HG03565 (cell line): ENCODE measurements at regions not wholly inside any gene's neighbourhood (a gene's known extent, or its start where the extent isn't known, plus 50 kb on each side); places are given as distances from the start of the nearest gene placed in this dataset.

Source experiments
- ATAC-seq: cut with Tn5 transposase; IDR thresholded peaks from one replicate; pipeline ENCODE4 v1.9.1; 2021; ENCODE audit warnings: mild to moderate bottlenecking, moderate library complexity; ENCODE audit not compliant: unreplicated experiment

GRCh38 chr13:50099473-50099872 is 84.2 kb downstream of the KCNRG start:
- no peak for ATAC-seq

DNA sequence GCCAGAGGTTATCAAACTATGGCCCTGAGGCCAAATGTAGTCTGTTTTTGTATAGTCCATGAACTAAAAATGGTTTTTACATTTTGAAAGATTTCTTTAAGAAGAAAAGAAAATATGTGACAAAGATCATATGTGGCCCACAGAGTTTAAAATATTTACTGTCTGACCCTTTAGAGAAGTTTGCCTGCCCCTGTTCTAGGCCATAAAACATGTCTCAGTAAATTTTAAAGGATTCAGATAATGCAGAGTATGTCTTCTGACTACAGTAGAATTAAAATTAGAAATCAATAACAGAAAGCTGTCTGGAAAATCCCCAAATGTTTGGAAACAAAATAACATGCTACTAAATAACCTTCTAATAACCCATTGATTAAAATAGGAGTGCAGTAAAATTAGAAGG is 86.3 kb downstream of the KCNRG start:
- no peak for ATAC-seq

DNA sequence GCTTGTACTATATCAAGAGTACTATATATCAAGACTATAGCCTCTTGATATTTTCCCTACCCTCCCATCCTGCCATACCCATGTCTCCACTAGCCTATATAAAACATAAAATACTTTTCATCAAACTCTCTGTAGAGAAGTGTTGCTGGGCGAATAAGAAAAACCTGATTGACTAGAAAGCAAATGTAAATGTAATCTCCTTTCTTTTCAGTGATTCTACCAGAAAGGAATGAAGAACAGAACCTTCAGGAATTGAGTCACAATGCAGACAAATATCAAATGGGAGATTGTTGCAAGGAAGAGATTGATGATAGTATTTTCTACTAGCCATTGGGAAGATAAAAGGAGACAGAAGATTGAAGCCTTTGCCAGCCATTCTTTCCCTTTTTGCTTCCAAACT is 89.2 kb downstream of the KCNRG start:
- no peak for ATAC-seq

- peak; percentile 85 for ATAC-seq
Observed at GRCh38 chr13:50106559-50106958, 91.3 kb downstream of the KCNRG start.

GRCh38 chr13:50107205-50107604 is 92.0 kb downstream of the KCNRG start:
- no peak for ATAC-seq

- no peak for ATAC-seq
Observed at GRCh38 chr13:50114961-50115360, 99.7 kb downstream of the KCNRG start.

DNA sequence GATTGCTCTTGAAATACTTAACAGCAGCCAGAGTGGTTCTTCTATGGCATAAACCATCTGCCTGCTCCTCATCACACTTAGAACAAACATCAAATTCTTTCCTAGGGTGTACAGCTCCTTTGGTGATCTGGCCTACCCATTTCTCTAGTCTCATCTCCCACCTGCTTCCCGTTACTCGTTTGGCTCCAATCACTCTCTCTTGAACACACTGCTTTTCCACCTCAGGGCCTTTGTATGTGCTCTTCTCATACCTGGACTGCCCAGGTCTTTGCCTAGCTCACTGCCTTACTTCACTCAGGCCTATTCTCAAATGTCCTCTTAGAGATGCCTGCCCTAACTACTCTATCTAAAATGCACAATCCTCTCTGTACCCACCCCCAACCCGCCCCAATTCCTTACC is 100.5 kb downstream of the KCNRG start:
- ATAC-seq: no peak

DNA sequence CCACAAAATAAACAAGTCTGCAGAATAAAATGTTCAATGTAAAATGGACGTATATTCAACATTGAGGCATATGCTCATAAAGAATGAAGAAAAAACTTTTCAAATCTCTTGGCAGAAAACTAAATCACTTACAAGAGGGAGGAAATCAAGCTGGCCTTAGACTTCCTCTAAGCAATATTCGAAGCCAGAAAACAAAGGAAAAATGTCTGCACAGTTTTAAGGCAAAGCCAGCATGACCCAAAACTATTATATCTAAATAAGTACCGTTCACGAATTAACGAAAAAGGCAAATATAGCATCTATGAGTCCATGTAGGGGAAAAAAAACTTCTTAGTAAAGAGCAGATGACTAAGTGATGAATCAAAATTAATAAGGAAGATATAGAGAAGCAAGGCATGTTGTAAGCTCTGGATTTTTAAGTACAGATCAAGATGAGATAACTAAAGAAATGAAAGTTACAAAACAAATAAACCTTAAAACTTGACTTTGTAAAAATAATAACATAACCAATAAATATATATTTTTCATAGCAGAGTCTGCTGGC is 101.3 kb downstream of the KCNRG start:
- ATAC-seq: no peak

- no peak for ATAC-seq
Observed at GRCh38 chr13:50119591-50119990, 104.3 kb downstream of the KCNRG start.

DNA sequence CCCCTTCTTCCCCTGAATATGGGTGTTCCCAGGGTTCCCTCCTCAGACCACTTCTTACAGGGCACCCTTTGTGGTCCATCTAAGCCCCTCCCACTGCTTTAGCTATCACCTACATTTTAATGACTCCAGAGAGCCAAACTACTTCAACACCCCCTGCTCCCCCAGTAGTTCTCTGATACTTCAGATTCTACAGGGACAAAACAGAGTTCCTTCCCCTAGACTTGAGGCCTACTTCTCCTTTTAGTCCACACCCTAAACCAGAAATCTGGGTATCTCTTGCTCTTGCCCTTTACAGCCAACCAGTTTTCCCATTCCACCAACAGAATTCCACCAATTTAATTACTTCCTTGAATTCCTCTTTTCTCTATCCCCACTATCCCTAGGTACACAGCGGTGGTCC is 107.2 kb downstream of the KCNRG start:
- no peak for ATAC-seq

- ATAC-seq: no peak
Observed at GRCh38 chr13:50123002-50123401, 107.8 kb downstream of the KCNRG start.

DNA sequence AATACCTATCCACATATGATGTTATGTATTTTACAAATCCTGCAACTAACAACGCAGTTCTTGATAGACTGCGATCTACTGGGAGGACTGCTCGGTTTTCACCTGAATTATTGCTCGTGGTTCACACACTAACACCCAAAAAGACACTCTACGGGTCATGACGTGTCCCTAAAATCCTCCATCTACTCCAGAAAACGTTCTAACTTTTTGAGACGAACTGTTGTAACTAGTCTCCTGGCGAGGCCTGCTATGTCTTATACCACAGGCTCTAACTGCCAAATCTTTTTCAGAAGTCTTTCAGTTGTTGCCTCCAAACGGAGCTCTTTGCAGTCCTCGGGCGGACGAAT is 108.2 kb downstream of the KCNRG start:
- no peak for ATAC-seq

GRCh38 chr13:50123862-50124535 is 108.8 kb downstream of the KCNRG start:
- ATAC-seq: peak; percentile 31

GRCh38 chr13:50124536-50125303 is 109.5 kb downstream of the KCNRG start:
- ATAC-seq: peak; percentile 22

GRCh38 chr13:50125304-50125553 is 110.0 kb downstream of the KCNRG start:
- no peak for ATAC-seq

- no peak for ATAC-seq
Observed at GRCh38 chr13:50125554-50126262, 110.5 kb downstream of the KCNRG start.

DNA sequence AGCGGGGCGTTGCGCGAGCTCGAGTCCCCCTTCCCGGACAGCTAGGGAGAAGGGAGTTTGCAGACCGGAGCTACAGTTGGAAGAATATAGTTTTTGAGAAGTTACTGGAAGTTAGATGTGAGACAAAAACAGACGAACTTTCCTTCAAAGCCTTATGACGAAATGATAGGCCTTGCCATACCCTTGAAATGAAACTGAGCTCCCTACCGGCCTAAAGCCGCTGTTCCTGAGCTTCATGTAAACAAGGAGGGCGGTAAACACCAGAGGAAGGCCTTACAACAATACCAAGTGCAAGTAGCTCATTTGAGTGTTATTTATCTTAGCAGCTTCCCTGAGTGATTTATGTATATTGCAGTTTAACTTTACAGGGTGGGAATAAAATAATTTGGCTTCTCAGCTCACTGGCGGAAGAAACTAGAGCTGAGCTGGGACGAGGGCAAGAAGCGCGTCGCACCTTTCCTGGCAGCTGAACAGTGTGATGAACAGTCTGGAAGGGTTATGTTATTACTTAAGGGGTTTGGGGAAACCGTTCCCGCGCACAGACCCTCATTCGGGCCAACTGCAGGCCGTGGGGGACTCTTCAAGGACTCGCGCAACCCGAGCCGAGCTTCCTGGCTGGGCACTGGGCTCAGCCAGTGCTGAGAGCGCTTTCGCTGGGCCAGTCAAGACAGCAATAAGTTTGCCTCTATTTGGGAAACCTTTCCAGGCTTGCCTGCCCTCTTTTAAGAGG is 111.2 kb downstream of the KCNRG start:
- ATAC-seq: no peak

- ATAC-seq: no peak
Observed at GRCh38 chr13:50126993-50127725, 111.9 kb downstream of the KCNRG start.

- ATAC-seq: no peak
Observed at GRCh38 chr13:50127726-50128291, 112.6 kb downstream of the KCNRG start.

DNA sequence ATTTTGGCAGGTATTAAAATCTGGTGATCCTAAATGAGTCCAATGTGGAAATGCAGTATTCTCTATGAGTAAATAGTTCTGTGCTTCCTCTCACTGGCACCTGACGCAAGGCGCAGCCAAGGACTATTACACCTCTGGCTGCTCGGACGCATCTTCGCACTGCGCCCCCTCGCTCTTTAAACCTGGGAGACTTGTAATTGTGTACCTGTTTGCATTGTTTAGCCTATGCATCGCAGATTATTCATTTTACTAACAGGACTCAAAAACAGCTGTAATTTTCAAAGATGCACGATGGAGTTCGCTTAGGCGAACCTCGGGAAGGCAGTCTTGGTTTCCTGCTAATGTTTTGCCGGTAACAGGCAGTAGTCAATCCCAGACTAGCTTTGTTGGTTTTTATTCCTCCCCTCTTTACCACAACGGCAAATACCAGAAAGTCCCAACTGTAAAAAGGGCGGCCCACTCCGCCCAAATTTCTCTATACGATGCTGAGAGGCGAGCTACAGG is 113.2 kb downstream of the KCNRG start:
- ATAC-seq: no peak
